ENCODE measurements at regions not wholly inside any gene's neighbourhood (a gene's known extent, or its start where the extent isn't known, plus 50 kb on each side); places are given as distances from the start of the nearest gene placed in this dataset.

- TF ChIP-seq, protein P1, sequence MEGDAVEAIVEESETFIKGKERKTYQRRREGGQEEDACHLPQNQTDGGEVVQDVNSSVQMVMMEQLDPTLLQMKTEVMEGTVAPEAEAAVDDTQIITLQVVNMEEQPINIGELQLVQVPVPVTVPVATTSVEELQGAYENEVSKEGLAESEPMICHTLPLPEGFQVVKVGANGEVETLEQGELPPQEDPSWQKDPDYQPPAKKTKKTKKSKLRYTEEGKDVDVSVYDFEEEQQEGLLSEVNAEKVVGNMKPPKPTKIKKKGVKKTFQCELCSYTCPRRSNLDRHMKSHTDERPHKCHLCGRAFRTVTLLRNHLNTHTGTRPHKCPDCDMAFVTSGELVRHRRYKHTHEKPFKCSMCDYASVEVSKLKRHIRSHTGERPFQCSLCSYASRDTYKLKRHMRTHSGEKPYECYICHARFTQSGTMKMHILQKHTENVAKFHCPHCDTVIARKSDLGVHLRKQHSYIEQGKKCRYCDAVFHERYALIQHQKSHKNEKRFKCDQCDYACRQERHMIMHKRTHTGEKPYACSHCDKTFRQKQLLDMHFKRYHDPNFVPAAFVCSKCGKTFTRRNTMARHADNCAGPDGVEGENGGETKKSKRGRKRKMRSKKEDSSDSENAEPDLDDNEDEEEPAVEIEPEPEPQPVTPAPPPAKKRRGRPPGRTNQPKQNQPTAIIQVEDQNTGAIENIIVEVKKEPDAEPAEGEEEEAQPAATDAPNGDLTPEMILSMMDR (IDR thresholded peaks at IDR 0.05), result no peak
- TF ChIP-seq POLR2A (IDR thresholded peaks at IDR 0.05) (no peak), EP300 (IDR thresholded peaks at IDR 0.05) (no peak)
Measured at GRCh38 chr16:76681296-76681695, 404.1 kb downstream of the CNTNAP4 start.
